K562 (cell line): ENCODE measurements at regions not wholly inside any gene's neighbourhood (a gene's known extent, or its start where the extent isn't known, plus 50 kb on each side); places are given as distances from the start of the nearest gene placed in this dataset.

Source experiments
- CHD4 ChIP-seq: fragments of 200-600 bp; sonication (generic); IDR thresholded peaks from 3 replicates; pipeline ENCODE4 v1.6.1; 2012; ENCODE audit warnings: low read depth, mild to moderate bottlenecking, mixed read lengths, low read length, inconsistent platforms; ENCODE audit not compliant: insufficient read depth, insufficient replicate concordance, poor library complexity, severe bottlenecking
- ETV1 ChIP-seq: fragments of 450-650 bp; conservative IDR thresholded peaks from 2 replicates; pipeline ENCODE4 v1.6.1; 2016; ENCODE audit warnings: missing genetic modification characterization, control low read depth, low read depth, missing compliant biosample characterization
- HNRNPUL1 ChIP-seq: fragments of 200-400 bp; formaldehyde crosslinking; IDR thresholded peaks from 2 replicates; pipeline ENCODE4 v1.6.1; 2017; ENCODE audit warnings: low read length
- NR4A1 ChIP-seq, 2 experiments: fragments of 250-450 bp in 1 of 2; fragments of 450-650 bp in 1 of 2; sonication (Bioruptor Pico) in 1 of 2; IDR thresholded peaks; 2 replicates each; pipeline versions ENCODE4 v1.4.0 to v1.6.1; 2016 to 2020; ENCODE audit warnings: mild to moderate bottlenecking in 2 of 2, missing compliant biosample characterization in 1 of 2, missing genetic modification characterization in 1 of 2, moderate library complexity in 1 of 2
- XRCC4 ChIP-seq: IDR thresholded peaks from one replicate; pipeline ENCODE4 v1.6.1; 2011; ENCODE audit not compliant: insufficient read depth, insufficient read length; ENCODE audit errors: extremely low read depth
- ZC3H4 ChIP-seq: sonication (generic); formaldehyde crosslinking; IDR thresholded peaks from 2 replicates; pipeline ENCODE4 v1.9.0; 2021; ENCODE audit warnings: missing genetic modification reagents, borderline replicate concordance
- ZFX ChIP-seq: sonication (generic); formaldehyde crosslinking; IDR thresholded peaks from 2 replicates; pipeline ENCODE4 v1.8.0; 2022; ENCODE audit warnings: mild to moderate bottlenecking, missing genetic modification reagents, moderate library complexity
- ZKSCAN8 ChIP-seq: fragments of 200-800 bp; sonication (Bioruptor generic); IDR thresholded peaks from 2 replicates; pipeline ENCODE4 v1.6.1; 2016; ENCODE audit warnings: missing genetic modification characterization, missing compliant biosample characterization
- ZNF212 ChIP-seq: fragments of 450-650 bp; formaldehyde crosslinking; IDR thresholded peaks from 2 replicates; pipeline ENCODE4 v1.4.0; 2020; ENCODE audit warnings: mild to moderate bottlenecking
- TF ChIP-seq, protein P1 (sequence below), 2 experiments: fragments of 450-650 bp in 1 of 2; sonication (generic) in 1 of 2; formaldehyde crosslinking in 1 of 2; IDR thresholded peaks in 1 of 2; conservative IDR thresholded peaks in 1 of 2; 2 replicates each; pipeline versions ENCODE4 v1.6.1 to v1.8.1; 2016 to 2023; ENCODE audit warnings: mild to moderate bottlenecking in 2 of 2, moderate library complexity in 2 of 2, inconsistent platforms in 1 of 2, missing genetic modification reagents in 1 of 2
- TF ChIP-seq, protein P2 (sequence below): fragments of 450-650 bp; IDR thresholded peaks from 2 replicates; pipeline ENCODE4 v1.6.1; 2016; ENCODE audit warnings: missing biosample characterization, missing genetic modification characterization
- TF ChIP-seq, protein P3 (sequence below): fragments of 450-650 bp; IDR thresholded peaks from 2 replicates; pipeline ENCODE4 v1.6.1; 2016; ENCODE audit warnings: mild to moderate bottlenecking, moderate library complexity

DNA sequence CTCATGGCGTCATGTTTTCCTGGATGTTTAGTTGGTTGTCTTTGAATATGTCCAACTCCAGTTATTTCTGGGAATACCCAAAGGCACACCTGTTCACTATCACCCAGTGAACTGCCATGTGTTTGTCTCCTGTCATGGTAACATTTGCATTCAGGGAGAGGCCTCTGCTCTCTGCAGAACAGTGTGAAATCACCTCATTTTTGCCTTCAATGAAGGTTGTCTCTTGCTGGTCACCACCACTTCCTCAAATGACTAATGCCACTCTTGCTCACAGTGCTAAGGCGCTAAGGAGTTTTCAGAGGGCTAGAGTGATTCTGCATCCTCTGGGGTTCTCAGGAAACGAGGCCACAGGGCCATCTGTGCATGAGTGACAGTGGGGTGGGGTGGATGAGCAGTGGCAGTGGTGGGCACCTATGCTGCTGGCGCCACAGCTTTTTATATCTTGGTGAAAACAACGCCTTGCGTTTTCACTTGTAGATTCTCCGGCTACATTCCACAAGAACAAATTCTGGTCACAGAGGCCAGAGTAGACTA lies 60.0 kb upstream of the ATP5PO start (continued):
- peak; percentile 26 for TF ChIP-seq CHD4
- 0 out of 2 replicates have a peak, but pooled peaks have one; percentile 6 for TF ChIP-seq ZNF212 (CRISPR knock-in tag)
- TF ChIP-seq ZFX, result 0 out of 2 replicates have a peak, but pooled peaks have one; percentile 26
- no peak for TF ChIP-seq ZC3H4
- no peak for TF ChIP-seq XRCC4
- peak; percentile 78 for TF ChIP-seq ZKSCAN8 (CRISPR knock-in tag)
- TF ChIP-seq, protein P1, sequence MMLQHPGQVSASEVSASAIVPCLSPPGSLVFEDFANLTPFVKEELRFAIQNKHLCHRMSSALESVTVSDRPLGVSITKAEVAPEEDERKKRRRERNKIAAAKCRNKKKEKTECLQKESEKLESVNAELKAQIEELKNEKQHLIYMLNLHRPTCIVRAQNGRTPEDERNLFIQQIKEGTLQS (IDR thresholded peaks at IDR 0.05), result peak; percentile 58
- TF ChIP-seq, protein P1 (CRISPR knock-in tag; conservative IDR thresholded peaks at IDR 0.05), result 0 out of 2 replicates have a peak, but pooled peaks have one; percentile 30
- TF ChIP-seq, protein P2, sequence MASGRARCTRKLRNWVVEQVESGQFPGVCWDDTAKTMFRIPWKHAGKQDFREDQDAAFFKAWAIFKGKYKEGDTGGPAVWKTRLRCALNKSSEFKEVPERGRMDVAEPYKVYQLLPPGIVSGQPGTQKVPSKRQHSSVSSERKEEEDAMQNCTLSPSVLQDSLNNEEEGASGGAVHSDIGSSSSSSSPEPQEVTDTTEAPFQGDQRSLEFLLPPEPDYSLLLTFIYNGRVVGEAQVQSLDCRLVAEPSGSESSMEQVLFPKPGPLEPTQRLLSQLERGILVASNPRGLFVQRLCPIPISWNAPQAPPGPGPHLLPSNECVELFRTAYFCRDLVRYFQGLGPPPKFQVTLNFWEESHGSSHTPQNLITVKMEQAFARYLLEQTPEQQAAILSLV (tag), result peak; percentile 47; the same call in 1 of the 2 replicates
- peak; percentile 21; the same call in 1 of the 2 replicates for TF ChIP-seq ETV1 (tag)
- no peak for TF ChIP-seq HNRNPUL1
- no peak for TF ChIP-seq NR4A1 (CRISPR knock-in tag; IDR thresholded peaks at IDR 0.05)
- peak; percentile 91 for TF ChIP-seq NR4A1 (tag; IDR thresholded peaks at IDR 0.05)
- TF ChIP-seq, protein P3, sequence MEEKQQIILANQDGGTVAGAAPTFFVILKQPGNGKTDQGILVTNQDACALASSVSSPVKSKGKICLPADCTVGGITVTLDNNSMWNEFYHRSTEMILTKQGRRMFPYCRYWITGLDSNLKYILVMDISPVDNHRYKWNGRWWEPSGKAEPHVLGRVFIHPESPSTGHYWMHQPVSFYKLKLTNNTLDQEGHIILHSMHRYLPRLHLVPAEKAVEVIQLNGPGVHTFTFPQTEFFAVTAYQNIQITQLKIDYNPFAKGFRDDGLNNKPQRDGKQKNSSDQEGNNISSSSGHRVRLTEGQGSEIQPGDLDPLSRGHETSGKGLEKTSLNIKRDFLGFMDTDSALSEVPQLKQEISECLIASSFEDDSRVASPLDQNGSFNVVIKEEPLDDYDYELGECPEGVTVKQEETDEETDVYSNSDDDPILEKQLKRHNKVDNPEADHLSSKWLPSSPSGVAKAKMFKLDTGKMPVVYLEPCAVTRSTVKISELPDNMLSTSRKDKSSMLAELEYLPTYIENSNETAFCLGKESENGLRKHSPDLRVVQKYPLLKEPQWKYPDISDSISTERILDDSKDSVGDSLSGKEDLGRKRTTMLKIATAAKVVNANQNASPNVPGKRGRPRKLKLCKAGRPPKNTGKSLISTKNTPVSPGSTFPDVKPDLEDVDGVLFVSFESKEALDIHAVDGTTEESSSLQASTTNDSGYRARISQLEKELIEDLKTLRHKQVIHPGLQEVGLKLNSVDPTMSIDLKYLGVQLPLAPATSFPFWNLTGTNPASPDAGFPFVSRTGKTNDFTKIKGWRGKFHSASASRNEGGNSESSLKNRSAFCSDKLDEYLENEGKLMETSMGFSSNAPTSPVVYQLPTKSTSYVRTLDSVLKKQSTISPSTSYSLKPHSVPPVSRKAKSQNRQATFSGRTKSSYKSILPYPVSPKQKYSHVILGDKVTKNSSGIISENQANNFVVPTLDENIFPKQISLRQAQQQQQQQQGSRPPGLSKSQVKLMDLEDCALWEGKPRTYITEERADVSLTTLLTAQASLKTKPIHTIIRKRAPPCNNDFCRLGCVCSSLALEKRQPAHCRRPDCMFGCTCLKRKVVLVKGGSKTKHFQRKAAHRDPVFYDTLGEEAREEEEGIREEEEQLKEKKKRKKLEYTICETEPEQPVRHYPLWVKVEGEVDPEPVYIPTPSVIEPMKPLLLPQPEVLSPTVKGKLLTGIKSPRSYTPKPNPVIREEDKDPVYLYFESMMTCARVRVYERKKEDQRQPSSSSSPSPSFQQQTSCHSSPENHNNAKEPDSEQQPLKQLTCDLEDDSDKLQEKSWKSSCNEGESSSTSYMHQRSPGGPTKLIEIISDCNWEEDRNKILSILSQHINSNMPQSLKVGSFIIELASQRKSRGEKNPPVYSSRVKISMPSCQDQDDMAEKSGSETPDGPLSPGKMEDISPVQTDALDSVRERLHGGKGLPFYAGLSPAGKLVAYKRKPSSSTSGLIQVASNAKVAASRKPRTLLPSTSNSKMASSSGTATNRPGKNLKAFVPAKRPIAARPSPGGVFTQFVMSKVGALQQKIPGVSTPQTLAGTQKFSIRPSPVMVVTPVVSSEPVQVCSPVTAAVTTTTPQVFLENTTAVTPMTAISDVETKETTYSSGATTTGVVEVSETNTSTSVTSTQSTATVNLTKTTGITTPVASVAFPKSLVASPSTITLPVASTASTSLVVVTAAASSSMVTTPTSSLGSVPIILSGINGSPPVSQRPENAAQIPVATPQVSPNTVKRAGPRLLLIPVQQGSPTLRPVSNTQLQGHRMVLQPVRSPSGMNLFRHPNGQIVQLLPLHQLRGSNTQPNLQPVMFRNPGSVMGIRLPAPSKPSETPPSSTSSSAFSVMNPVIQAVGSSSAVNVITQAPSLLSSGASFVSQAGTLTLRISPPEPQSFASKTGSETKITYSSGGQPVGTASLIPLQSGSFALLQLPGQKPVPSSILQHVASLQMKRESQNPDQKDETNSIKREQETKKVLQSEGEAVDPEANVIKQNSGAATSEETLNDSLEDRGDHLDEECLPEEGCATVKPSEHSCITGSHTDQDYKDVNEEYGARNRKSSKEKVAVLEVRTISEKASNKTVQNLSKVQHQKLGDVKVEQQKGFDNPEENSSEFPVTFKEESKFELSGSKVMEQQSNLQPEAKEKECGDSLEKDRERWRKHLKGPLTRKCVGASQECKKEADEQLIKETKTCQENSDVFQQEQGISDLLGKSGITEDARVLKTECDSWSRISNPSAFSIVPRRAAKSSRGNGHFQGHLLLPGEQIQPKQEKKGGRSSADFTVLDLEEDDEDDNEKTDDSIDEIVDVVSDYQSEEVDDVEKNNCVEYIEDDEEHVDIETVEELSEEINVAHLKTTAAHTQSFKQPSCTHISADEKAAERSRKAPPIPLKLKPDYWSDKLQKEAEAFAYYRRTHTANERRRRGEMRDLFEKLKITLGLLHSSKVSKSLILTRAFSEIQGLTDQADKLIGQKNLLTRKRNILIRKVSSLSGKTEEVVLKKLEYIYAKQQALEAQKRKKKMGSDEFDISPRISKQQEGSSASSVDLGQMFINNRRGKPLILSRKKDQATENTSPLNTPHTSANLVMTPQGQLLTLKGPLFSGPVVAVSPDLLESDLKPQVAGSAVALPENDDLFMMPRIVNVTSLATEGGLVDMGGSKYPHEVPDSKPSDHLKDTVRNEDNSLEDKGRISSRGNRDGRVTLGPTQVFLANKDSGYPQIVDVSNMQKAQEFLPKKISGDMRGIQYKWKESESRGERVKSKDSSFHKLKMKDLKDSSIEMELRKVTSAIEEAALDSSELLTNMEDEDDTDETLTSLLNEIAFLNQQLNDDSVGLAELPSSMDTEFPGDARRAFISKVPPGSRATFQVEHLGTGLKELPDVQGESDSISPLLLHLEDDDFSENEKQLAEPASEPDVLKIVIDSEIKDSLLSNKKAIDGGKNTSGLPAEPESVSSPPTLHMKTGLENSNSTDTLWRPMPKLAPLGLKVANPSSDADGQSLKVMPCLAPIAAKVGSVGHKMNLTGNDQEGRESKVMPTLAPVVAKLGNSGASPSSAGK, result peak; percentile 52
